ENCODE measurements at regions not wholly inside any gene's neighbourhood (a gene's known extent, or its start where the extent isn't known, plus 50 kb on each side); places are given as distances from the start of the nearest gene placed in this dataset.

GRCh38 chr13:77975358-77976042 is 56.9 kb upstream of the EDNRB start:
- no peak for TF ChIP-seq CTCF (IDR thresholded peaks at IDR 0.05; ENCODE audit: poor library complexity, severe bottlenecking)
- Histone ChIP-seq H3K4me3 (ENCODE audit: severe bottlenecking) (no peak overlapping the region), H3K4me1 (ENCODE audit: insufficient read depth, poor library complexity, severe bottlenecking) (no peaks in the 10 kb centered on the region), H3K27ac (ENCODE audit: poor library complexity, severe bottlenecking) (no peak overlapping the region), H3K36me3 (ENCODE audit: low read depth) (no peaks in the 10 kb centered on the region), H3K9me3 (ENCODE audit: severe bottlenecking) (no peaks in the 10 kb centered on the region), H3K27me3 (ENCODE audit: insufficient read depth, poor library complexity, severe bottlenecking) (no peaks in the 10 kb centered on the region)
- no peak for ATAC-seq (ENCODE audit: low read depth)
- DNase-seq (ENCODE audit: low spot score): no peak

- Histone ChIP-seq H3K27me3 (ENCODE audit: insufficient read depth, poor library complexity, severe bottlenecking) (no peaks in the 10 kb centered on the region), H3K36me3 (ENCODE audit: low read depth) (no peaks in the 10 kb centered on the region), H3K4me1 (ENCODE audit: insufficient read depth, poor library complexity, severe bottlenecking) (no peaks in the 10 kb centered on the region), H3K4me3 (ENCODE audit: severe bottlenecking) (no peak overlapping the region), H3K27ac (ENCODE audit: poor library complexity, severe bottlenecking) (no peak overlapping the region), H3K9me3 (ENCODE audit: severe bottlenecking) (no peaks in the 10 kb centered on the region)
- ATAC-seq (ENCODE audit: low read depth) (no peak), DNase-seq (ENCODE audit: low spot score) (no peak)
- no peak for TF ChIP-seq CTCF (IDR thresholded peaks at IDR 0.05; ENCODE audit: poor library complexity, severe bottlenecking)
These were observed 50.7 kb upstream of the EDNRB start for GRCh38 chr13:77969299-77969698.

All from RWPE2 (cell line).